Type B pancreatic cell (in vitro differentiated cells): ENCODE measurements at regions not wholly inside any gene's neighbourhood (a gene's known extent, or its start where the extent isn't known, plus 50 kb on each side); places are given as distances from the start of the nearest gene placed in this dataset.

Experiments used
- DNase-seq: peaks from one replicate; pipeline ENCODE4 v3.0.0; 2021; ENCODE audit warnings: mixed read lengths; ENCODE audit not compliant: unreplicated experiment; ENCODE audit errors: extremely low spot score
- H3K27ac Mint-ChIP-seq: 2 replicates; pipeline ENCODE4 v1.8.0; 2021; ENCODE audit warnings: mild to moderate bottlenecking, mixed read lengths
- H3K27me3 Mint-ChIP-seq: 2 replicates; pipeline ENCODE4 v1.8.0; 2021; ENCODE audit warnings: mixed read lengths
- H3K36me3 Mint-ChIP-seq: 2 replicates; pipeline ENCODE4 v1.8.0; 2021; ENCODE audit warnings: mixed read lengths
- H3K4me1 Mint-ChIP-seq: one replicate; pipeline ENCODE4 v1.8.0; 2021; ENCODE audit warnings: mixed read lengths; ENCODE audit not compliant: unreplicated experiment
- H3K4me3 Mint-ChIP-seq: 2 replicates; pipeline ENCODE4 v1.8.0; 2021; ENCODE audit warnings: mild to moderate bottlenecking, mixed read lengths
- H3K9me3 Mint-ChIP-seq: 2 replicates; pipeline ENCODE4 v1.8.0; 2021; ENCODE audit warnings: mixed read lengths
- CTCF ChIP-seq: fragments of 200-600 bp; sonication (generic); conservative IDR thresholded peaks from 2 replicates; pipeline ENCODE4 v1.5.0; 2021; ENCODE audit warnings: antibody characterized with exemption, mild to moderate bottlenecking

GRCh38 chr4:71188156-71188640, 150.6 kb upstream of the SLC4A4 start:
- H3K4me1 Mint-ChIP-seq = peaks cover 17% of the 10 kb centered on the region
- H3K27ac Mint-ChIP-seq = peak overlapping the region; percentile 62
- H3K9me3 Mint-ChIP-seq = no peaks in the 10 kb centered on the region
- peak overlapping the region; percentile 89 for H3K4me3 Mint-ChIP-seq
- DNase-seq = no peak
- TF ChIP-seq CTCF = peak; percentile 48
- H3K36me3 Mint-ChIP-seq = peaks cover 4% of the 10 kb centered on the region
- peaks cover 50% of the 10 kb centered on the region for H3K27me3 Mint-ChIP-seq

- TF ChIP-seq CTCF = no peak
- H3K4me1 Mint-ChIP-seq = peaks cover 16% of the 10 kb centered on the region
- no peaks in the 10 kb centered on the region for H3K9me3 Mint-ChIP-seq
- H3K36me3 Mint-ChIP-seq = peaks cover 4% of the 10 kb centered on the region
- DNase-seq = no peak
- peak overlapping the region; percentile 62 for H3K27ac Mint-ChIP-seq
- peaks cover 50% of the 10 kb centered on the region for H3K27me3 Mint-ChIP-seq
- H3K4me3 Mint-ChIP-seq = peak overlapping the region; percentile 89
Observed at GRCh38 chr4:71188951-71189350, 149.9 kb upstream of the SLC4A4 start.

GRCh38 chr4:71189471-71189870, 149.3 kb upstream of the SLC4A4 start:
- Mint-ChIP-seq H3K4me3 (peak overlapping the region; percentile 73), H3K9me3 (no peaks in the 10 kb centered on the region), H3K27ac (no peak overlapping the region), H3K27me3 (peaks cover 45% of the 10 kb centered on the region), H3K4me1 (peaks cover 11% of the 10 kb centered on the region), H3K36me3 (peaks cover 4% of the 10 kb centered on the region)
- TF ChIP-seq CTCF = no peak
- DNase-seq = no peak

- DNase-seq = no peak
- Mint-ChIP-seq H3K4me1 (peaks cover 7% of the 10 kb centered on the region), H3K9me3 (no peaks in the 10 kb centered on the region), H3K27me3 (peaks cover 13% of the 10 kb centered on the region), H3K4me3 (no peak overlapping the region), H3K27ac (no peak overlapping the region), H3K36me3 (peaks cover 4% of the 10 kb centered on the region)
- no peak for TF ChIP-seq CTCF
Observed at GRCh38 chr4:71194454-71194853, 144.4 kb upstream of the SLC4A4 start.

GRCh38 chr4:71195924-71196323, 142.9 kb upstream of the SLC4A4 start:
- DNase-seq = no peak
- H3K27ac Mint-ChIP-seq = no peak overlapping the region
- peaks cover 8% of the 10 kb centered on the region for H3K4me1 Mint-ChIP-seq
- H3K4me3 Mint-ChIP-seq = no peak overlapping the region
- no peak for TF ChIP-seq CTCF
- peaks cover 9% of the 10 kb centered on the region for H3K27me3 Mint-ChIP-seq
- H3K36me3 Mint-ChIP-seq = peaks cover 4% of the 10 kb centered on the region
- H3K9me3 Mint-ChIP-seq = no peaks in the 10 kb centered on the region

GRCh38 chr4:71198958-71199357, 139.9 kb upstream of the SLC4A4 start:
- DNase-seq = no peak
- no peak for TF ChIP-seq CTCF
- peaks cover 12% of the 10 kb centered on the region for H3K4me1 Mint-ChIP-seq
- no peak overlapping the region for H3K27ac Mint-ChIP-seq
- H3K27me3 Mint-ChIP-seq = no peaks in the 10 kb centered on the region
- no peaks in the 10 kb centered on the region for H3K36me3 Mint-ChIP-seq
- H3K4me3 Mint-ChIP-seq = no peak overlapping the region
- H3K9me3 Mint-ChIP-seq = no peaks in the 10 kb centered on the region
